Lower leg skin (tissue), 4 donors: ENCODE measurements at regions not wholly inside any gene's neighbourhood (a gene's known extent, or its start where the extent isn't known, plus 50 kb on each side); places are given as distances from the start of the nearest gene placed in this dataset.

Experiments
- DNase-seq, 2 donors: peaks; one replicate each; pipeline ENCODE4 v3.0.0-alpha.2; 2019; ENCODE audit warnings: low spot score in 2 of 2
- H3K4me3 ChIP-seq: fragments of 200-600 bp; sonication (generic); 2 replicates; pipeline ENCODE4 v1.5.1; 2017; ENCODE audit warnings: mild to moderate bottlenecking, low read depth; ENCODE audit not compliant: poor library complexity, severe bottlenecking
- CTCF ChIP-seq, 3 donors: fragments of 450-650 bp; IDR thresholded peaks; one replicate each; pipeline ENCODE4 v1.5.1; 2016; ENCODE audit warnings: antibody characterized with exemption in 3 of 3, mild to moderate bottlenecking in 3 of 3, moderate library complexity in 2 of 3
- POLR2A ChIP-seq, 2 donors: fragments of 450-650 bp; IDR thresholded peaks; one replicate each; pipeline ENCODE4 v1.6.1; 2016 to 2017; ENCODE audit warnings: antibody characterized with exemption in 2 of 2, mild to moderate bottlenecking in 1 of 2, moderate library complexity in 1 of 2
- WGBS, 2 donors: methylation state at CpG; one replicate each; pipeline ENCODE4 v1.1.5; 2018; 5-methylcytosine and 5-hydroxymethylcytosine counted together
- intact Hi-C: fragments of 100-400 bp; cut with DNase I; formaldehyde crosslinking; loops from one replicate; pipeline ENCODE4 v1.15.0; 2023; ENCODE audit warnings: low total_unique reads

- no peak overlapping the region for H3K4me3 ChIP-seq
- intact Hi-C loops = no loop called here
- 79 to 88% methylated on average over 4 of the region's 4 CpGs for WGBS, 2 donors
- DNase-seq = no peak
- TF ChIP-seq CTCF (IDR thresholded peaks at IDR 0.05) (no peak), POLR2A (IDR thresholded peaks at IDR 0.05) (no peak)
Measured at GRCh38 chr2:228541789-228542188, 360.3 kb upstream of the SPHKAP start.

- WGBS, 2 donors = 93 to 95% methylated on average over 3 of the region's 3 CpGs
- no peak overlapping the region for H3K4me3 ChIP-seq
- intact Hi-C loops = no loop called here
- no peak for DNase-seq
- TF ChIP-seq CTCF (IDR thresholded peaks at IDR 0.05) (no peak), POLR2A (IDR thresholded peaks at IDR 0.05) (no peak)
Measured at GRCh38 chr2:228540976-228541375, 359.5 kb upstream of the SPHKAP start.

GRCh38 chr2:228535396-228535795 is 353.9 kb upstream of the SPHKAP start:
- no peak overlapping the region for H3K4me3 ChIP-seq
- TF ChIP-seq POLR2A (IDR thresholded peaks at IDR 0.05) (no peak), CTCF (IDR thresholded peaks at IDR 0.05) (no peak)
- no peak for DNase-seq
- intact Hi-C loops = no loop called here

- intact Hi-C loops = no loop called here
- DNase-seq = no peak
- no peak for TF ChIP-seq POLR2A (IDR thresholded peaks at IDR 0.05)
- TF ChIP-seq CTCF (IDR thresholded peaks at IDR 0.05) = no peak
- no peak overlapping the region for H3K4me3 ChIP-seq
- 63 to 69% methylated on average over 1 of the region's 1 CpG for WGBS, 2 donors
Measured at GRCh38 chr2:228533156-228533555, 351.7 kb upstream of the SPHKAP start.

GRCh38 chr2:228532233-228532632 is 350.7 kb upstream of the SPHKAP start:
- TF ChIP-seq CTCF (IDR thresholded peaks at IDR 0.05) = no peak
- TF ChIP-seq POLR2A (IDR thresholded peaks at IDR 0.05) = no peak
- DNase-seq = no peak
- no peak overlapping the region for H3K4me3 ChIP-seq
- WGBS, 2 donors = 88 to 98% methylated on average over 1 of the region's 1 CpG
- intact Hi-C loops = no loop called here

GRCh38 chr2:228527197-228527881 is 345.9 kb upstream of the SPHKAP start:
- DNase-seq = no peak
- intact Hi-C loops = no loop called here
- H3K4me3 ChIP-seq = no peak overlapping the region
- TF ChIP-seq CTCF (IDR thresholded peaks at IDR 0.05) = no peak
- TF ChIP-seq POLR2A (IDR thresholded peaks at IDR 0.05) = no peak
- 54 to 58% methylated on average over 3 of the region's 3 CpGs for WGBS, 2 donors
